ENCODE measurements at regions not wholly inside any gene's neighbourhood (a gene's known extent, or its start where the extent isn't known, plus 50 kb on each side); places are given as distances from the start of the nearest gene placed in this dataset.

- TF ChIP-seq CHD7 (IDR thresholded peaks at IDR 0.05; ENCODE audit: insufficient replicate concordance, low read length) (no peak), CREB1 (IDR thresholded peaks at IDR 0.05) (no peak)
These were observed 179.2 kb upstream of the PROK2 start (continued) for GRCh38 chr3:71964170-71964569.

Data from H1 (cell line).